ENCODE measurements at regions not wholly inside any gene's neighbourhood (a gene's known extent, or its start where the extent isn't known, plus 50 kb on each side); places are given as distances from the start of the nearest gene placed in this dataset.

DNA sequence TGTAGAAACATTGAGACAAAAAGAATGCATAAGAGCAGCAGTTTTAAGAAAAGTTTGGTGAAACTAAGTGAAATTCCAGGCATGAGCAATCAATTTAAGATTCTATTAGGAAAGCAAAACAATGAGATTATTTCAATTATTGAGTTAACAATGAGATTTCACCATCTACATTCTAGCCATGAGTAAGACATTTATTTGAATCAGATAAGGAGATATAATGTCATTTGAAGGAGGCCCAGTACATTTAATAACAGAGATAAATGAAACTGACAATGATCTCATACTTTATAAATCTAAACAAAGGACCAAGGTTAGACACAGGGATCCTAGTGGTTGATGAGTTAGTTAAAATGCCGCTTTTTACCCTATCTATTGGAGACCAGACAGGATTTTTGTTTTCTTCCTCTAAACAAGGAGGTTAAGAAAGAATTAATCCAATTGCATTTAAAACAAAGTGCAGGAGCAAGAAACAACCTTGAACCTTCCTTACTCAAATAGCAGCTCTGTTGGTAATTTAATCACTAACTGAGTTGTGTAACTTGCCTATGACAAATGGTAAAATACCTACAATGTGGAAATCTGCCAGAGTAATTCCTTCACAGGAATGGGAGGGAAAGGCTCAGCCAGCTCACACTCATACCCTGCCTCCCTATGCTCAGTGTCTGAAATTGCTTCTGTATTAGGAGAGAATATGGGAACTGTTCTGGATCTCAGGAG lies 103.5 kb upstream of the NR3C1 start:
- peaks cover 9% of the 10 kb centered on the region for H3K4me1 Mint-ChIP-seq (ENCODE audit: low read depth)
- no peaks in the 10 kb centered on the region for H3K27me3 Mint-ChIP-seq (ENCODE audit: low read depth)
- peaks cover 11% of the 10 kb centered on the region for H3K9me3 Mint-ChIP-seq
- intact Hi-C loops (cut with micrococcal nuclease), result no loop called here
- H3K4me3 Mint-ChIP-seq (ENCODE audit: low read depth), result no peak overlapping the region
- no peak overlapping the region for H3K27ac Mint-ChIP-seq
- no peak for DNase-seq (ENCODE audit: low spot score)
- no peaks in the 10 kb centered on the region for H3K36me3 Mint-ChIP-seq (ENCODE audit: low read depth)

DNA sequence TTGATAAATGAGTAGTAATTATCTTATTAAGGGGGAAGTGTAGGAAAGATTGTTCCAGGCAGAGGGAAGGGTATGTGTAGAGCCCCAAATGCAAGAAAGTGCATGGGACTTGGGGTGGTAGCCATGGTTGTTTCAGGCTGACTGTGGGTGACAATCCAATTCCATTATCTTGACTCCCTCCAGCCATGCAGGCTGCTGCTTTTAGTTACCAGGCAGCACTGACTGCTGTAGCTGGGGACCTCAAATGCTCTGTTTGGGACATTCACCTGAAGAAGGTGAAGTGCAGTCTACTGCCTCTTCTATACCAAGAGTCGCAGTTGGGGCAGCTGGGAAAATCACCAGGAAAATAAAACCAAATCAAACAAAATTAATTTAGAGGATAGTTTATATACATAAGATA lies 102.4 kb upstream of the NR3C1 start:
- H3K27ac Mint-ChIP-seq, result no peak overlapping the region
- no peak for DNase-seq (ENCODE audit: low spot score)
- no peak overlapping the region for H3K4me3 Mint-ChIP-seq (ENCODE audit: low read depth)
- H3K4me1 Mint-ChIP-seq (ENCODE audit: low read depth), result peaks cover 6% of the 10 kb centered on the region
- no peaks in the 10 kb centered on the region for H3K27me3 Mint-ChIP-seq (ENCODE audit: low read depth)
- intact Hi-C loops (cut with micrococcal nuclease), result no loop called here
- H3K36me3 Mint-ChIP-seq (ENCODE audit: low read depth), result no peaks in the 10 kb centered on the region
- H3K9me3 Mint-ChIP-seq, result peaks cover 11% of the 10 kb centered on the region

DNA sequence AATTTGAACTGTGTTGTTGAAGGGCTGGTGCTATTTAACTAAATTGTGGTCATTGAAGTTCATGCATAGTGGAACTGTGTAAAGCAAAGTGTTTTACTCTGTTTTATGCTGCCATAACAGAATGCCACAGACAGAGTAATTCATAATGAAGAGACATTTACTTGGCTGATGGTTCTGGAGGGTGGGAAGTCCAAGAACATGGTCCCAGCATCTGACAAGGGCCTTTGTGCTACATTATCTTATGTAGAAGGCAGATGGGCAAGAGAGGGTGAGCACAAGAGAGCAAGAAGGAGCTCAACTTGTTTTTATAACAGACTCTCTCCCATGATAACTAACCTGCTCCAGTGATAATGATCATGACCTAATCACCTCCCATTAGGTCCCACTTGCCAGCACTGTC lies 101.9 kb upstream of the NR3C1 start:
- peaks cover 6% of the 10 kb centered on the region for H3K4me1 Mint-ChIP-seq (ENCODE audit: low read depth)
- intact Hi-C loops (cut with micrococcal nuclease), result no loop called here
- peaks cover 11% of the 10 kb centered on the region for H3K9me3 Mint-ChIP-seq
- DNase-seq (ENCODE audit: low spot score), result no peak
- H3K27me3 Mint-ChIP-seq (ENCODE audit: low read depth), result no peaks in the 10 kb centered on the region
- H3K36me3 Mint-ChIP-seq (ENCODE audit: low read depth), result no peaks in the 10 kb centered on the region
- no peak overlapping the region for H3K4me3 Mint-ChIP-seq (ENCODE audit: low read depth)
- H3K27ac Mint-ChIP-seq, result no peak overlapping the region

DNA sequence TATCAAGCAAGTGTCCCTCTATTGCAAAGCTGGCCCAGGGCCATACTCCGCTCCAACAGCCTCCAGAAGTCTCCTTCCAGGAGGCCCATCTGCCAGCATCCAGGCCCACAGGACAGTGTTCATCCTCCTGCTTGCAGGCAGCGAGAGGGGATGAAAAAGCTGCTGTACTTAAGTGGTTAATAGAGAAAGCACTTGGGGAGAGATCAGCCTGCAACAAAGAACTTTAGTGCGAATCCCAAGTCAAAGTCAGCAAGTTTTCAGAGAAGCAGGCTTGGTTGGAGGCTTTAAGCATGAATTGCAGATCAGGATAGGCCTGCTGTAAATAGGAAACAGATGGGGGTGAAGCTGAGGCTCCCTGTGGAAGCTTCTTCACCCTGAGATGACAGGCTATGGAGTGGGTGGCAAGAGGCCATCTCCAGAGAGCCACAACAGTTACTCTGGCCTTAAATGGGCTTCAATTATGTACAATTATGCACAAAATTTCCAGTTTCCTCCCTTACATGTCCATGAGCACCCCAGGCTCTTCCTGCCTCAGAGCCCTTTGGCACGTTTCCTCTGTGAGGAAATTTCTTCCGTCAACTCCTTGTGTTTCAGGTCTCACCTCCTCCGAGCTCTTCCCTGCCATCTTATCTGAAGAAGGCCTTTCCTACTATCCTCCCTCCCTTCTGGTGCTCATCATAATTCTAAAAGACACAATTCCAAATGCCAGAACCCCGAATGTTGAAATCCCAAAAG lies 98.0 kb upstream of the NR3C1 start:
- no peaks in the 10 kb centered on the region for H3K27me3 Mint-ChIP-seq (ENCODE audit: low read depth)
- H3K36me3 Mint-ChIP-seq (ENCODE audit: low read depth), result no peaks in the 10 kb centered on the region
- DNase-seq (ENCODE audit: low spot score), result no peak
- H3K4me3 Mint-ChIP-seq (ENCODE audit: low read depth), result no peak overlapping the region
- peaks cover 11% of the 10 kb centered on the region for H3K9me3 Mint-ChIP-seq
- intact Hi-C loops (cut with micrococcal nuclease), result no loop called here
- H3K4me1 Mint-ChIP-seq (ENCODE audit: low read depth), result no peaks in the 10 kb centered on the region
- H3K27ac Mint-ChIP-seq, result no peak overlapping the region

DNA sequence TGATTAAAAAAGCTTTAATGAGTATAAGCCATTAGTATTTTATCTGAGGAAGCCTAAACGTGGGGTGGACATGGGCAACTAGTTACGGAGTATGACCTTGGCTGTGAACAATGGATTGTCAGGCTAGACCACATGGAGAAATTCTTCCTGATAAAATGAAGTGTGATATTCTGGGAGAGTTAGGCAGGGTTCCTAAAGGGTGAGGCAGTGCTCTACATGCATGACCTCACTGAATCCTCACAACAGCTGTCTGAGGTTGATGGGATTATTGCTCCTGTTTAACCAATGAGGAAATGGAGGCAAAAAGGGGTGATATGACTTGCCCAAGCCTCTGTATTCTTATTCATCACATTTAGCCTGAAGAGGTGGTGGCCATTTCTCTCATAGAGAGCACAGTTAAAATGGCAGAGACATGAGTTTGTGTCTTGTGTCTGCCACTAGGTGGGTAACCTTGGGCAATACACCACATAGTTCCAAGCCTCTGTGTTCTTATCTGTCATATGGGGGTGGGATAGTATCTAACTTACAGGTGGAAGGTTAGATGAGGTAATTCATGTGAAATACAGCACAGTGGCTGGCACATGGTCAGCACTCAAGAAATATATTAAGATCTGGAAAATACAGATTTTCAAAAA lies 96.1 kb upstream of the NR3C1 start:
- intact Hi-C loops (cut with micrococcal nuclease), result no loop called here
- Mint-ChIP-seq H3K27me3 (ENCODE audit: low read depth) (peaks cover 2% of the 10 kb centered on the region), H3K27ac (no peak overlapping the region), H3K4me3 (ENCODE audit: low read depth) (no peak overlapping the region), H3K4me1 (ENCODE audit: low read depth) (no peaks in the 10 kb centered on the region), H3K36me3 (ENCODE audit: low read depth) (no peaks in the 10 kb centered on the region), H3K9me3 (no peaks in the 10 kb centered on the region)
- DNase-seq (ENCODE audit: low spot score), result no peak

DNA sequence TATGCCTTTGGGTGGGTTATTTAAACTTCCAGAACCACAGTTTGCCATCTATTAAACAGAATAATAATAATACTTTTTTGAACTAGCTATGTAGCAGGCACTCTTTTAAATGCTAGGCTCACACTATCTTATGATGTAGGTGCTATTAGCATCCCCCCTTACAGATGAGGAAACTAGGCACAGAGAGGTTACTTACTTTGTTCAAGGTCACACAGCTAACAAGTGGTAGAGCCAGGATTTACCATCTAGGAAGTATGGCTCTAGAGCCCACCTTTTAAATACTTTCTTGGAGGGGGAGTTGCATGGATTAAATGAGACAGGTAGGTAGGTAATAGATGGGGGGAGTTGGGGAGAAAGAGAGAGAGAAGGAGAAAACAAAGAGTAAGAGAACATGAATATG lies 95.3 kb upstream of the NR3C1 start:
- H3K36me3 Mint-ChIP-seq (ENCODE audit: low read depth), result no peaks in the 10 kb centered on the region
- peaks cover 2% of the 10 kb centered on the region for H3K27me3 Mint-ChIP-seq (ENCODE audit: low read depth)
- peaks cover 2% of the 10 kb centered on the region for H3K4me1 Mint-ChIP-seq (ENCODE audit: low read depth)
- no peaks in the 10 kb centered on the region for H3K9me3 Mint-ChIP-seq
- no peak overlapping the region for H3K4me3 Mint-ChIP-seq (ENCODE audit: low read depth)
- no peak overlapping the region for H3K27ac Mint-ChIP-seq
- DNase-seq (ENCODE audit: low spot score), result no peak
- intact Hi-C loops (cut with micrococcal nuclease), result no loop called here

DNA sequence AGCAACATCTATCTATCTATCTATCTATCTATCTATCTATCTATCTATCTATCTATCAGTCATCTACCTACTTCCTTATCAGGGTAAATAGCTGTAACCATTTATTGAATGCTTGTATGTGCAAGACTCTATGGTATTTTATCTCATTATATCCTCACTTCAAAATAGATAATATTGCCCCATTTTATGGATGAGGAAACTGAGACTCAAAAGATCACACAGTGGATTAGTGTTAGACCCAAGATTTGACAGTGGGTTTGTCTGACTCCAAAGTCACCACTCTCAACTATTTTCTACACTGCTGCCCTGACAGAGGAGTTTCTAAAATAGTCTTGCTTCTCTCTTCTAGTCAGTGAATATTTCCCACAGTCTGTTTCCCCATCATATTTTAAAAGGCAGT lies 94.3 kb upstream of the NR3C1 start:
- H3K9me3 Mint-ChIP-seq, result no peaks in the 10 kb centered on the region
- H3K27ac Mint-ChIP-seq, result no peak overlapping the region
- no peaks in the 10 kb centered on the region for H3K36me3 Mint-ChIP-seq (ENCODE audit: low read depth)
- H3K4me1 Mint-ChIP-seq (ENCODE audit: low read depth), result peaks cover 2% of the 10 kb centered on the region
- H3K4me3 Mint-ChIP-seq (ENCODE audit: low read depth), result no peak overlapping the region
- no peak for DNase-seq (ENCODE audit: low spot score)
- peaks cover 2% of the 10 kb centered on the region for H3K27me3 Mint-ChIP-seq (ENCODE audit: low read depth)
- intact Hi-C loops (cut with micrococcal nuclease), result no loop called here

DNA sequence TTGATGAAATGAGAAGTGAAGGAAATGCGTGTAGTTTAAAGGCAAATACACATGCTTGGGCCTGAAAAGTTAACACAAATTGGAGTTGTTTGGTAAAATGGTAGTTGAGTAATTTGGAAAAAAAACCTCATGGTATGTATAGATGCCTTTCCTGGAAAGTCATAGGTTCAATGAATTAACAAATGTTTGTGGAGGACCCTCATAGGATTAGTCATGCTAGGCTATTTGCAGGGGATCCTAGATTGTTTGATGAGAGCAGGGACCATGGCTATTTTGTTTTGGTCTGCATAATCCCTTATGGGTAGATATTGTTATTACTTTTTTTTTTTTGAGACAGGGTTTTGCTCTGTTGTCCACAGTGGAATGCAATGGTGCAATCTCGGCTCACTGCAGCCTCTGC lies 93.5 kb upstream of the NR3C1 start:
- Mint-ChIP-seq H3K9me3 (no peaks in the 10 kb centered on the region), H3K27ac (no peak overlapping the region), H3K4me3 (ENCODE audit: low read depth) (no peak overlapping the region), H3K27me3 (ENCODE audit: low read depth) (peaks cover 2% of the 10 kb centered on the region), H3K4me1 (ENCODE audit: low read depth) (peaks cover 2% of the 10 kb centered on the region), H3K36me3 (ENCODE audit: low read depth) (no peaks in the 10 kb centered on the region)
- intact Hi-C loops (cut with micrococcal nuclease), result no loop called here
- DNase-seq (ENCODE audit: low spot score), result no peak

DNA sequence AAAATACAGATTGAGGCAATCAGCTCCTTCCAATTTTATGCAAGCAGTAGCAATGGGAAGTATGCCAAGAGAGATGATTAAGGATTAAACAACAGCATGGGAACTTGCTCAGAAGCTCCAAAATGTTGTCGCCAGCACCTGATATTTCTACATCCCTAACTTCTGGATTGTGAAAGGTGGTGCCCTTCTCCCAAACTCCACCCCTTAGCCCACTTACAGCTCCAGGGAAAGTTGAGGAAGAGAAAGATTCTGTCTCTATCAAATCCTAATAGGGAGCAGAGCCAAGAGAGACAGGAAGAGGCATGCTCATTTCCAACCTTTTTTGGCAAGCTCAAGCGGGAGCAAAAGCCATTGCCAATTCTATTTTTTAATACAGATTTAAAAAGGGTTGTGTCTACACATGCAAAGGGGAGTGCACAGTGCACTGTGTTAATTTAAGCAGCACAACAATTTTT lies 92.4 kb upstream of the NR3C1 start:
- no peak for DNase-seq (ENCODE audit: low spot score)
- Mint-ChIP-seq H3K9me3 (no peaks in the 10 kb centered on the region), H3K4me3 (ENCODE audit: low read depth) (no peak overlapping the region), H3K27ac (no peak overlapping the region), H3K36me3 (ENCODE audit: low read depth) (no peaks in the 10 kb centered on the region), H3K27me3 (ENCODE audit: low read depth) (peaks cover 2% of the 10 kb centered on the region), H3K4me1 (ENCODE audit: low read depth) (peaks cover 2% of the 10 kb centered on the region)
- intact Hi-C loops (cut with micrococcal nuclease), result no loop called here

DNA sequence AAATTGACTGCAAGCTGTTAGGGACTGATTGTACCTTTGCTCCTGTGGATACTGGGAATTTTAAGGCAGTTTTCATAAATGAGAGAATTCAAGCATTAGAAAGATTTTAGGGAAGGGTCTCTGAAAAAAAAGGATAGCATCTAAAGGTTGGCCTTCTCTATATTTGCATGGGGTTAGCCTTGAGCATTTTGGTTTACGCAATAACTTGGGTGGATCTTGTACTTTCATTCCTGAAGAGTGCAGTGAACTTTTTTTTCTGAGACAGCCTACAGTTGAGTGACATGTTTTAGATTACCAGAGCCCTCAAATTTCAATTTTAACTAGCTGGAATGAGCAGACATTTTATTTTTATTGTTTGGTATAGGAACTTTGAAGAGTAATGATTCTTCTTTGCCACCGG lies 91.6 kb upstream of the NR3C1 start:
- Mint-ChIP-seq H3K9me3 (no peaks in the 10 kb centered on the region), H3K36me3 (ENCODE audit: low read depth) (no peaks in the 10 kb centered on the region), H3K27me3 (ENCODE audit: low read depth) (peaks cover 2% of the 10 kb centered on the region), H3K4me3 (ENCODE audit: low read depth) (no peak overlapping the region), H3K27ac (no peak overlapping the region), H3K4me1 (ENCODE audit: low read depth) (peaks cover 4% of the 10 kb centered on the region)
- intact Hi-C loops (cut with micrococcal nuclease), result no loop called here
- no peak for DNase-seq (ENCODE audit: low spot score)

DNA sequence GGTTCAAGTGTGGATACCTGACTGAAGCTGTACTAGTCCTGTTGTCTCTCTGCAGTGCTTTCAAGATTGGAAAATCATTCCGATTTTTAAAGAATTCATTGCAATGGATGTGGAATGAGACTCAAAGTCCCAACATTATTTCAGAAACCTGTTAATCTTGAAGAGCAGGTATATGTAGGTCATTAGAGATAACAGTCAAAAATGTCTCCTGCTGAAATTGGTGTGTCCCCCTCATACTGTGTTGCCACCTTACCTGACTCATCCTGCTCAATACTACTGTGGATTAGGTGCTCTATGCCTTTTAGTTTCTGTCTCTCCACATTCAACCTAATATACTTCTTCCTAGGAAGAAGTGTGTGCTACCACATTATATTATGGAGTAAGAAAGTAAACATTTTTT lies 91.1 kb upstream of the NR3C1 start:
- H3K27me3 Mint-ChIP-seq (ENCODE audit: low read depth), result peaks cover 2% of the 10 kb centered on the region
- H3K4me3 Mint-ChIP-seq (ENCODE audit: low read depth), result no peak overlapping the region
- H3K9me3 Mint-ChIP-seq, result no peaks in the 10 kb centered on the region
- peaks cover 4% of the 10 kb centered on the region for H3K4me1 Mint-ChIP-seq (ENCODE audit: low read depth)
- no peaks in the 10 kb centered on the region for H3K36me3 Mint-ChIP-seq (ENCODE audit: low read depth)
- DNase-seq (ENCODE audit: low spot score), result no peak
- intact Hi-C loops (cut with micrococcal nuclease), result no loop called here
- no peak overlapping the region for H3K27ac Mint-ChIP-seq

DNA sequence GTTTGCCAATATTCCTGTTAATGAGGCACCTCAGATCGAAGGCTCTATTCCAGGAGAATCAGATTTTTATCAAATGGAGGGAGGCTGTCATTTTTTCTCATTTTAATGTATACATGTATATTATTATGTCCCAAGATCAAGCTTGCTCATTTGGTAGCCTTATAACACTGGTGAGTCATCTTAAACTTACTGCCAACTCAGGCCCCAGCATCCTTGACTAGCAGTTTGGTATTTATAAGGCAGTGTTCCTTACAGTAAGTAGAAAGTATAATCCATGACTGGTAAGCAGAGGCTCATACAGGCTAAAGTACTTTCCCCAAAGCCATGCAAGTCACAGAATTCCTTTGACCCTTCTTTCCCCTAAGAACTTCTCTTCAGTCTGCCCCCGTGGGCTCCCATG lies 90.7 kb upstream of the NR3C1 start:
- no peaks in the 10 kb centered on the region for H3K9me3 Mint-ChIP-seq
- peaks cover 2% of the 10 kb centered on the region for H3K27me3 Mint-ChIP-seq (ENCODE audit: low read depth)
- no peak overlapping the region for H3K27ac Mint-ChIP-seq
- peaks cover 4% of the 10 kb centered on the region for H3K4me1 Mint-ChIP-seq (ENCODE audit: low read depth)
- H3K4me3 Mint-ChIP-seq (ENCODE audit: low read depth), result no peak overlapping the region
- no peak for DNase-seq (ENCODE audit: low spot score)
- intact Hi-C loops (cut with micrococcal nuclease), result no loop called here
- H3K36me3 Mint-ChIP-seq (ENCODE audit: low read depth), result no peaks in the 10 kb centered on the region

DNA sequence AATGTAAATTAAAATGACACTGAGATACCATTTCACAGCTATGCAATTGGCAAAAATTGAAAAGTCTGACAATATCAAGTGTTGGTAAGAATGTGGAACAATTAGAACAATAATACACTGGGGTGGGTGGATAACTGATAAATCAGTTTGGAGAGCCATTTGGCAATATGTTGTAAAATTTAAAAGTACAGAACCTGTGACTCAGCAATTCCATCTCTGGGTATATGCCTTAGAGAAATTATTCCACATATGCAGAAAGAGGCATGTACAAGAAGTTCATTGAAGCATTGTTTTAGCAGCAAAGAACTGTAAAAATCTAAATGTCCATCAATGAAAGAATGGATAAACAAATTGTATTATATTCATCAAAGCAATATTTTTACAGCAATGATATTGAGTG lies 89.3 kb upstream of the NR3C1 start:
- Mint-ChIP-seq H3K27me3 (ENCODE audit: low read depth) (peaks cover 2% of the 10 kb centered on the region), H3K27ac (no peak overlapping the region), H3K36me3 (ENCODE audit: low read depth) (no peaks in the 10 kb centered on the region), H3K9me3 (no peaks in the 10 kb centered on the region), H3K4me3 (ENCODE audit: low read depth) (no peak overlapping the region), H3K4me1 (ENCODE audit: low read depth) (peaks cover 4% of the 10 kb centered on the region)
- DNase-seq (ENCODE audit: low spot score), result no peak
- intact Hi-C loops (cut with micrococcal nuclease), result no loop called here

Measured in activated T-helper 2 cell treated with anti-CD3 and anti-CD28 coated beads, Interferon-gamma antibody, Interleukin-2, Interleukin-4, amounts not matched to agents 10 μg/mL and 5 μg/mL and 100 μg/mL, durations not matched to agents 14 hours and 24 hours and 36 hours (primary cell).